IgD-negative memory B cell (primary cell): ENCODE measurements at regions not wholly inside any gene's neighbourhood (a gene's known extent, or its start where the extent isn't known, plus 50 kb on each side); places are given as distances from the start of the nearest gene placed in this dataset.

Experiments
- H3K27ac Mint-ChIP-seq, 3 donors: one replicate each; pipeline ENCODE4 v1.8.0; 2020 to 2022; ENCODE audit warnings: mild to moderate bottlenecking in 3 of 3, mixed read lengths in 3 of 3, moderate library complexity in 1 of 3
- H3K27me3 Mint-ChIP-seq: one replicate; pipeline ENCODE4 v1.8.0; 2021; ENCODE audit warnings: mixed read lengths
- H3K36me3 Mint-ChIP-seq: one replicate; pipeline ENCODE4 v1.8.0; 2020; ENCODE audit warnings: mild to moderate bottlenecking, mixed read lengths
- H3K4me1 Mint-ChIP-seq, 3 donors: one replicate each; pipeline ENCODE4 v1.8.0; 2020 to 2022; ENCODE audit warnings: mixed read lengths in 3 of 3, mild to moderate bottlenecking in 1 of 3
- H3K4me3 Mint-ChIP-seq, 4 donors: one replicate each; pipeline ENCODE4 v1.8.0; 2020 to 2022; ENCODE audit warnings: mild to moderate bottlenecking in 4 of 4, mixed read lengths in 4 of 4, moderate library complexity in 3 of 4
- H3K9me3 Mint-ChIP-seq, 3 donors: one replicate each; pipeline ENCODE4 v1.8.0; 2020 to 2021; ENCODE audit warnings: mixed read lengths in 3 of 3, mild to moderate bottlenecking in 1 of 3

GRCh38 chr1:95551201-95551600 lies 317.2 kb downstream of the RWDD3 start:
- Mint-ChIP-seq H3K4me1 (no peaks in the 10 kb centered on the region), H3K27me3 (no peaks in the 10 kb centered on the region), H3K27ac (no peak overlapping the region), H3K9me3 (peaks cover 2 to 14% (median 7%) of the 10 kb centered on the region in 3 donors), H3K4me3 (no peak overlapping the region), H3K36me3 (no peaks in the 10 kb centered on the region)

DNA sequence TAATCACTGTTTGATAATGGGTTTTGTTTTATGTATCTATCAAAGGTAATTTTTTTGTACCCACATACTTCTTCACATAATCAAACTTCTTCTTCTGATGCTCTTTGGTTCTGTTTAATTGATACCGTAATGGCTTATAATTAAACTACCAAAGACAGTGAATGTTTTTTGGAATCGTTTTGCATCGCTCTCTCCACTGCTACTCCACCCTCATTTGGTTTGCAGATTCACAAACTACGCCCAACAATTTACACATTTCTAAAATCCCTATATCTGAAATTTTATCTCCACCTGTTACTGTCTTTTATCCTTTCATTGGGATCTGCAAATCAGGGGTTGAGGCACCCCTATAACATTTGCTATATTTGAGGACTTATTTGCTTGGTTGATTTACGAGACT lies 319.6 kb downstream of the RWDD3 start:
- Mint-ChIP-seq H3K9me3 (peaks cover 0 to 20% (median 4%) of the 10 kb centered on the region in 3 donors), H3K27me3 (no peaks in the 10 kb centered on the region), H3K27ac (no peak overlapping the region), H3K36me3 (no peaks in the 10 kb centered on the region), H3K4me1 (no peaks in the 10 kb centered on the region), H3K4me3 (no peak overlapping the region)

- Mint-ChIP-seq H3K4me1 (no peaks in the 10 kb centered on the region), H3K4me3 (no peak overlapping the region), H3K9me3 (peaks cover 0 to 22% (median 5%) of the 10 kb centered on the region in 3 donors), H3K27me3 (no peaks in the 10 kb centered on the region), H3K27ac (no peak overlapping the region), H3K36me3 (no peaks in the 10 kb centered on the region)
Measured at GRCh38 chr1:95554408-95554807, 320.4 kb downstream of the RWDD3 start.

DNA sequence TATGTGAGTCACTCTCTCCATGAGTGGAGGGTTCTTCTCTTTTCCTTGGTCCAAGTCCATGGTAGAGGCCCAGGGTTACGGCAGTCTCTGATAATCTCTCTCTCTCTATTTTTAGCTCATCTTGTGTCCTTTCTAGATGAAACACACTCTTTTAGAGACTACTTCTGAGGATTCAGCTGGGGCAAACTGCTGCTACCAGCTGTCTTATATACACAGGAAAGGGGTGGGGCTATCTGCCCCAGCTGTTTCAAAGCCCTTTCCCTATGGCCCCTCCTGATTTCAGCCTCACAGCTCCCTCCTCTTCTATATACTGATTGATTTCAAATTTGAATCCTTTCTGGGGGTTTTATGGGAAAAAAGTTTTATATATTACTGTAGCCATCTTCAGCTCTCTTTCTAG lies 324.8 kb downstream of the RWDD3 start:
- H3K4me1 Mint-ChIP-seq, result no peaks in the 10 kb centered on the region
- H3K4me3 Mint-ChIP-seq, result no peak overlapping the region
- no peak overlapping the region for H3K27ac Mint-ChIP-seq
- no peaks in the 10 kb centered on the region for H3K27me3 Mint-ChIP-seq
- H3K36me3 Mint-ChIP-seq, result no peaks in the 10 kb centered on the region
- peaks cover 5 to 27% (median 6%) of the 10 kb centered on the region in 3 donors for H3K9me3 Mint-ChIP-seq

GRCh38 chr1:95561346-95561745 lies 327.3 kb downstream of the RWDD3 start:
- H3K4me1 Mint-ChIP-seq, result no peaks in the 10 kb centered on the region
- H3K27ac Mint-ChIP-seq, result no peak overlapping the region
- H3K36me3 Mint-ChIP-seq, result no peaks in the 10 kb centered on the region
- H3K27me3 Mint-ChIP-seq, result no peaks in the 10 kb centered on the region
- H3K9me3 Mint-ChIP-seq, result peaks cover 6 to 22% (median 7%) of the 10 kb centered on the region in 3 donors
- H3K4me3 Mint-ChIP-seq, result no peak overlapping the region

- Mint-ChIP-seq H3K36me3 (no peaks in the 10 kb centered on the region), H3K27me3 (no peaks in the 10 kb centered on the region), H3K4me3 (no peak overlapping the region), H3K9me3 (peaks cover 4 to 20% (median 7%) of the 10 kb centered on the region in 3 donors), H3K4me1 (no peaks in the 10 kb centered on the region), H3K27ac (no peak overlapping the region)
Measured at GRCh38 chr1:95562230-95562629, 328.2 kb downstream of the RWDD3 start.

- Mint-ChIP-seq H3K36me3 (no peaks in the 10 kb centered on the region), H3K27me3 (no peaks in the 10 kb centered on the region), H3K4me3 (no peak overlapping the region), H3K4me1 (no peaks in the 10 kb centered on the region), H3K9me3 (peaks cover 0 to 6% (median 2%) of the 10 kb centered on the region in 3 donors), H3K27ac (no peak overlapping the region)
Measured at GRCh38 chr1:95572002-95572401, 338.0 kb downstream of the RWDD3 start.

GRCh38 chr1:95572962-95573361 lies 339.0 kb downstream of the RWDD3 start:
- Mint-ChIP-seq H3K36me3 (no peaks in the 10 kb centered on the region), H3K27ac (no peak overlapping the region), H3K4me1 (no peaks in the 10 kb centered on the region), H3K9me3 (peaks cover 0 to 6% (median 2%) of the 10 kb centered on the region in 3 donors), H3K4me3 (no peak overlapping the region), H3K27me3 (no peaks in the 10 kb centered on the region)

- no peaks in the 10 kb centered on the region for H3K27me3 Mint-ChIP-seq
- no peaks in the 10 kb centered on the region for H3K4me1 Mint-ChIP-seq
- H3K27ac Mint-ChIP-seq, result no peak overlapping the region
- no peaks in the 10 kb centered on the region for H3K36me3 Mint-ChIP-seq
- peaks cover 0 to 5% (median 2%) of the 10 kb centered on the region in 3 donors for H3K9me3 Mint-ChIP-seq
- no peak overlapping the region for H3K4me3 Mint-ChIP-seq
Measured at GRCh38 chr1:95575291-95575690, 341.3 kb downstream of the RWDD3 start.

DNA sequence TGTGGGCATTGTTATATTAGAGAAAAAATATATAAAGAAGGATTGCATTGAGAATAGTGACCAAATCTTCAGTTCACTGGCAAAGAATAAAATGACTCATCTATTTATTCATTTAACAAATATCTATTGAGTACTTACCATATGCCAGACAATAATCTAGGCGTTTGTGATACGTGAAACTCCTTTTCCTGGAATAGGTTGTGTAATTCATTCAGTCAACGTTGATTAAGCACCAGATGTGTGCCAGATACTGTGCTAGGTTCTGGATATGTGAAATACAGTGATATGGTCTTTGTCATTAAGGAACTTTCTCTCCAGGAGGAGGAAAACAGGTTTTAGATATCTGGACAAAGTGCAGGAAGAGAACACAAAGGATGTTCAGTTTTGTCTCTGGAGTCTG lies 344.5 kb downstream of the RWDD3 start:
- H3K36me3 Mint-ChIP-seq, result no peaks in the 10 kb centered on the region
- no peak overlapping the region for H3K4me3 Mint-ChIP-seq
- H3K4me1 Mint-ChIP-seq, result no peaks in the 10 kb centered on the region
- H3K9me3 Mint-ChIP-seq, result peaks cover 0 to 5% (median 0%) of the 10 kb centered on the region in 3 donors
- no peak overlapping the region for H3K27ac Mint-ChIP-seq
- H3K27me3 Mint-ChIP-seq, result no peaks in the 10 kb centered on the region

GRCh38 chr1:95582191-95582590 lies 348.2 kb downstream of the RWDD3 start:
- Mint-ChIP-seq H3K36me3 (no peaks in the 10 kb centered on the region), H3K27ac (no peak overlapping the region), H3K27me3 (no peaks in the 10 kb centered on the region), H3K4me1 (no peaks in the 10 kb centered on the region), H3K9me3 (peaks cover 0 to 5% (median 0%) of the 10 kb centered on the region in 3 donors), H3K4me3 (no peak overlapping the region)

GRCh38 chr1:95582746-95583145 lies 348.7 kb downstream of the RWDD3 start:
- no peaks in the 10 kb centered on the region for H3K4me1 Mint-ChIP-seq

GRCh38 chr1:95583661-95584210 lies 349.7 kb downstream of the RWDD3 start:
- Mint-ChIP-seq H3K4me1 (no peaks in the 10 kb centered on the region), H3K4me3 (no peak overlapping the region)

More at GRCh38 chr1:95582746-95583145, 348.7 kb downstream of the RWDD3 start:
- Mint-ChIP-seq H3K36me3 (no peaks in the 10 kb centered on the region), H3K27me3 (no peaks in the 10 kb centered on the region), H3K9me3 (peaks cover 0 to 5% (median 0%) of the 10 kb centered on the region in 3 donors), H3K4me3 (no peak overlapping the region), H3K27ac (no peak overlapping the region)

GRCh38 chr1:95584315-95584714 lies 350.3 kb downstream of the RWDD3 start:
- no peaks in the 10 kb centered on the region for H3K27me3 Mint-ChIP-seq

More at GRCh38 chr1:95583661-95584210, 349.7 kb downstream of the RWDD3 start:
- Mint-ChIP-seq H3K9me3 (peaks cover 0 to 5% (median 0%) of the 10 kb centered on the region in 3 donors), H3K27me3 (no peaks in the 10 kb centered on the region), H3K27ac (no peak overlapping the region), H3K36me3 (no peaks in the 10 kb centered on the region)

DNA sequence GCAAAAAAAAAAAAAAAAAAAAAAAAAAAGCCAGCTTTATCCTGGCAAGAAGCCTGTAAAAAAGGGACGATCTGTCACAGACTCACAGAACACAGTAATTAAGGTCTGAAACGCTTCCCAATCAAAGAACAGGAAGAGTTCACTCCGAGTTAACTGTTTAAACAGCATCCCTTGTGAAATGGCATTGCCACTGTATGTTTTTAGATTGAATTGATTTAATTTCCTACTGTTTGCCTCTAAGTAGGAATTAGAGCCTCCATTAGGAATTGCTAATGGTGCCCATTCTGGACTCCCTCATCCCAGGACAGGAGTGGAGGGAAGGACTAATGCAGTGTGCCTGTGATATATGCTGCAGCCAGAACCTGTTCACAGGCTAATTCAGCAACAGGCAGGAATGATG lies 370.8 kb downstream of the RWDD3 start:
- H3K27me3 Mint-ChIP-seq, result no peaks in the 10 kb centered on the region
- peaks cover 2% of the 10 kb centered on the region for H3K36me3 Mint-ChIP-seq
- peaks cover 6 to 25% (median 6%) of the 10 kb centered on the region in 3 donors for H3K9me3 Mint-ChIP-seq
- no peak overlapping the region for H3K4me3 Mint-ChIP-seq
- H3K27ac Mint-ChIP-seq, result no peak overlapping the region
- H3K4me1 Mint-ChIP-seq, result no peaks in the 10 kb centered on the region

More at GRCh38 chr1:95584315-95584714, 350.3 kb downstream of the RWDD3 start:
- Mint-ChIP-seq H3K9me3 (peaks cover 0 to 10% (median 2%) of the 10 kb centered on the region in 3 donors), H3K4me1 (no peaks in the 10 kb centered on the region), H3K27ac (no peak overlapping the region), H3K4me3 (no peak overlapping the region), H3K36me3 (no peaks in the 10 kb centered on the region)

GRCh38 chr1:95614197-95614596 lies 380.2 kb downstream of the RWDD3 start:
- H3K4me1 Mint-ChIP-seq, result no peaks in the 10 kb centered on the region
- peaks cover 0 to 2% (median 0%) of the 10 kb centered on the region in 3 donors for H3K9me3 Mint-ChIP-seq
- H3K36me3 Mint-ChIP-seq, result no peaks in the 10 kb centered on the region
- no peak overlapping the region for H3K4me3 Mint-ChIP-seq
- no peak overlapping the region for H3K27ac Mint-ChIP-seq
- H3K27me3 Mint-ChIP-seq, result no peaks in the 10 kb centered on the region
